Lower leg skin (tissue), 3 donors: ENCODE measurements at regions not wholly inside any gene's neighbourhood (a gene's known extent, or its start where the extent isn't known, plus 50 kb on each side); places are given as distances from the start of the nearest gene placed in this dataset.

Source experiments
- CTCF ChIP-seq, 3 donors: fragments of 450-650 bp; IDR thresholded peaks; one replicate each; pipeline ENCODE4 v1.5.1; 2016; ENCODE audit warnings: antibody characterized with exemption in 3 of 3, mild to moderate bottlenecking in 3 of 3, moderate library complexity in 2 of 3
- POLR2A ChIP-seq, 2 donors: fragments of 450-650 bp; IDR thresholded peaks; one replicate each; pipeline ENCODE4 v1.6.1; 2016 to 2017; ENCODE audit warnings: antibody characterized with exemption in 2 of 2, mild to moderate bottlenecking in 1 of 2, moderate library complexity in 1 of 2

GRCh38 chr10:65234261-65234660, 1691.6 kb upstream of the LRRTM3 start:
- TF ChIP-seq POLR2A (IDR thresholded peaks at IDR 0.05) = no peak
- no peak for TF ChIP-seq CTCF (IDR thresholded peaks at IDR 0.05)
